ENCODE measurements at regions not wholly inside any gene's neighbourhood (a gene's known extent, or its start where the extent isn't known, plus 50 kb on each side); places are given as distances from the start of the nearest gene placed in this dataset.

DNA sequence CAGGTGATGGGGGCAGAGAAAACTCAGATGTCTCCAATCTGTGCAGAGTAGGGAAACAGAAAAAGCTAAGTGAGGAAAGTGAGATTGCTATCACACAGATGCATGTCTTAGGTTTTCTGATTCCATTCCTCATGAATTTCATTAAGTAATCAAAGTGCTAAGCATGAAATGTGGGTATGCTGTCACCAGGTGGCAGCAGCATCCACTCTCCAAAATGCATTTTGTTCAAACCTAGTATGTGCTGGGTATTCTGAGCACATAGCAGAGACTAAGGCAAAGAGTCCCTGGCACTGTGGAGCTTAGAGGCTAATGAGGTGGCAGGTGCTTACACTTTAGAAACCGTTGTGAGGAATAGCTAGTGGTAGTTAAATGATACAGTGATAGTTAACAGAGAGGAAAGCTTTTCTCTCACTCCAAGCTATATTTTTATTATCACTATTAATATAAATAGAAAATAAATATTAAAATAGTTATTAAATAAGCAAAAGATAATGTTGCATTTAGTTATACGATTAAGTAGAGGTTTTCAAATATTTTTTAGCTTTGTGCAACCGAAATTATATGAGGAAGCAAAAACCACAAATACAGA is 179.5 kb downstream of the CDH26 start:
- Histone ChIP-seq H4K8ac (ENCODE audit: low read depth in 2 of 2, low read length in 2 of 2) (peak overlapping the region in 1 of 2 experiments; percentile 74; a peak in 2 of 4 replicates), H3K27ac (ENCODE audit: insufficient read depth, low read length) (no peak overlapping the region), H3K36me3 (ENCODE audit: control insufficient read depth, insufficient read depth, low read length) (no peaks in the 10 kb centered on the region), H2BK20ac (ENCODE audit: low read depth, low read length) (no peak overlapping the region), H3K23ac (ENCODE audit: low read depth, low read length) (no peak overlapping the region), H3K9me1 (ENCODE audit: insufficient read depth, low read length) (no peaks in the 10 kb centered on the region), H2AFZ (replicated peaks; ENCODE audit: low read length, poor library complexity) (peak overlapping the region; percentile 80), H2AK5ac (ENCODE audit: low read depth, low read length) (no peak overlapping the region), H2BK15ac (ENCODE audit: low read depth, low read length) (no peak overlapping the region), H2BK120ac (ENCODE audit: low read depth, low read length) (no peak overlapping the region), H3K79me1 (ENCODE audit: low read depth in 1 of 2, low read length in 2 of 2) (no peaks in the 10 kb centered on the region), H3K4me3 (ENCODE audit: insufficient read depth, low read depth, low read length) (peak overlapping the region; percentile 62), H4K91ac (ENCODE audit: insufficient read depth, low read depth, low read length) (no peak overlapping the region), H4K20me1 (ENCODE audit: insufficient read depth, low read length) (no peaks in the 10 kb centered on the region), H3K18ac (ENCODE audit: low read depth, low read length) (no peak overlapping the region), H3K27me3 (ENCODE audit: control insufficient read depth, insufficient read depth, low read length) (no peaks in the 10 kb centered on the region), H3K9me3 (ENCODE audit: control insufficient read depth, insufficient read depth, low read length) (no peaks in the 10 kb centered on the region), H3K4ac (ENCODE audit: low read depth, low read length) (no peak overlapping the region), H4K5ac (ENCODE audit: low read depth, low read length) (0 out of 2 replicates have a peak overlapping the region, but pooled peaks have one; percentile 50), H2BK5ac (ENCODE audit: low read depth, low read length, poor library complexity, severe bottlenecking) (no peak overlapping the region), H3K4me1 (ENCODE audit: control insufficient read depth, insufficient read depth, low read length) (no peaks in the 10 kb centered on the region), H3K14ac (replicated peaks; ENCODE audit: low read depth, low read length) (no peak overlapping the region), H3K9ac (ENCODE audit: low read depth, low read length) (no peak overlapping the region), H3K4me2 (ENCODE audit: low read depth, low read length) (peak overlapping the region; percentile 55), H3K56ac (ENCODE audit: extremely low read depth, insufficient read depth, low read length) (no peak overlapping the region), H2AK9ac (replicated peaks; ENCODE audit: low read depth, low read length, poor library complexity) (no peak overlapping the region)
- WGBS, 2 experiments (ENCODE audit: extremely low coverage in 2 of 2, insufficient read length in 1 of 2) = no CpG with 5 or more reads among the region's 3 CpGs
- ChIA-PET CTCF (interaction anchor here (0.7 to 1.1 kb wide), 2 partner anchors 13 to 186 kb away, joined by 3 read pairs; no protein-coding TSS in a partner anchor), POLR2A (ENCODE audit: unreplicated experiment) (no interaction called here)
- TF ChIP-seq, protein P1, sequence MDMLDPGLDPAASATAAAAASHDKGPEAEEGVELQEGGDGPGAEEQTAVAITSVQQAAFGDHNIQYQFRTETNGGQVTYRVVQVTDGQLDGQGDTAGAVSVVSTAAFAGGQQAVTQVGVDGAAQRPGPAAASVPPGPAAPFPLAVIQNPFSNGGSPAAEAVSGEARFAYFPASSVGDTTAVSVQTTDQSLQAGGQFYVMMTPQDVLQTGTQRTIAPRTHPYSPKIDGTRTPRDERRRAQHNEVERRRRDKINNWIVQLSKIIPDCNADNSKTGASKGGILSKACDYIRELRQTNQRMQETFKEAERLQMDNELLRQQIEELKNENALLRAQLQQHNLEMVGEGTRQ (IDR thresholded peaks at IDR 0.05; ENCODE audit: low read depth, low read length) = no peak
- TF ChIP-seq CHD1 (IDR thresholded peaks at IDR 0.05; ENCODE audit: low read depth, low read length) (no peak), RAD21 (IDR thresholded peaks at IDR 0.05; ENCODE audit: low read length) (peak; percentile 52), NFE2L2 (IDR thresholded peaks at IDR 0.05; ENCODE audit: low read depth, low read length) (no peak), CEBPB (IDR thresholded peaks at IDR 0.05; ENCODE audit: low read depth, low read length) (no peak), RCOR1 (IDR thresholded peaks at IDR 0.05; ENCODE audit: insufficient replicate concordance, low read length) (no peak), RFX5 (IDR thresholded peaks at IDR 0.05; ENCODE audit: low read depth, low read length) (no peak), POLR2A (IDR thresholded peaks at IDR 0.05; ENCODE audit: low read depth, low read length) (no peak), SMC3 (IDR thresholded peaks at IDR 0.05; ENCODE audit: low read depth, low read length) (peak; percentile 36), FOS (IDR thresholded peaks at IDR 0.05; ENCODE audit: low read depth, low read length) (no peak), BHLHE40 (IDR thresholded peaks at IDR 0.05; ENCODE audit: low read depth, low read length) (no peak), MXI1 (IDR thresholded peaks at IDR 0.05; ENCODE audit: borderline replicate concordance, low read depth, low read length) (no peak), MAZ (IDR thresholded peaks at IDR 0.05; ENCODE audit: borderline replicate concordance, low read depth, low read length) (no peak), MAFK (IDR thresholded peaks at IDR 0.05; ENCODE audit: low read depth, low read length) (no peak)
- TF ChIP-seq, protein P2, sequence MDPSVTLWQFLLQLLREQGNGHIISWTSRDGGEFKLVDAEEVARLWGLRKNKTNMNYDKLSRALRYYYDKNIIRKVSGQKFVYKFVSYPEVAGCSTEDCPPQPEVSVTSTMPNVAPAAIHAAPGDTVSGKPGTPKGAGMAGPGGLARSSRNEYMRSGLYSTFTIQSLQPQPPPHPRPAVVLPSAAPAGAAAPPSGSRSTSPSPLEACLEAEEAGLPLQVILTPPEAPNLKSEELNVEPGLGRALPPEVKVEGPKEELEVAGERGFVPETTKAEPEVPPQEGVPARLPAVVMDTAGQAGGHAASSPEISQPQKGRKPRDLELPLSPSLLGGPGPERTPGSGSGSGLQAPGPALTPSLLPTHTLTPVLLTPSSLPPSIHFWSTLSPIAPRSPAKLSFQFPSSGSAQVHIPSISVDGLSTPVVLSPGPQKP (IDR thresholded peaks at IDR 0.05; ENCODE audit: borderline replicate concordance, low read depth, low read length) = no peak
- TF ChIP-seq, protein P3, sequence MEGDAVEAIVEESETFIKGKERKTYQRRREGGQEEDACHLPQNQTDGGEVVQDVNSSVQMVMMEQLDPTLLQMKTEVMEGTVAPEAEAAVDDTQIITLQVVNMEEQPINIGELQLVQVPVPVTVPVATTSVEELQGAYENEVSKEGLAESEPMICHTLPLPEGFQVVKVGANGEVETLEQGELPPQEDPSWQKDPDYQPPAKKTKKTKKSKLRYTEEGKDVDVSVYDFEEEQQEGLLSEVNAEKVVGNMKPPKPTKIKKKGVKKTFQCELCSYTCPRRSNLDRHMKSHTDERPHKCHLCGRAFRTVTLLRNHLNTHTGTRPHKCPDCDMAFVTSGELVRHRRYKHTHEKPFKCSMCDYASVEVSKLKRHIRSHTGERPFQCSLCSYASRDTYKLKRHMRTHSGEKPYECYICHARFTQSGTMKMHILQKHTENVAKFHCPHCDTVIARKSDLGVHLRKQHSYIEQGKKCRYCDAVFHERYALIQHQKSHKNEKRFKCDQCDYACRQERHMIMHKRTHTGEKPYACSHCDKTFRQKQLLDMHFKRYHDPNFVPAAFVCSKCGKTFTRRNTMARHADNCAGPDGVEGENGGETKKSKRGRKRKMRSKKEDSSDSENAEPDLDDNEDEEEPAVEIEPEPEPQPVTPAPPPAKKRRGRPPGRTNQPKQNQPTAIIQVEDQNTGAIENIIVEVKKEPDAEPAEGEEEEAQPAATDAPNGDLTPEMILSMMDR (conservative IDR thresholded peaks at IDR 0.05; ENCODE audit: low read depth, low read length) = peak; percentile 52
- in situ Hi-C loops (cut with MboI; ENCODE audit: low sequenced_read_pairs) (no loop called here), intact Hi-C loops (cut with micrococcal nuclease) (no loop called here), dilution Hi-C loops (cut with HindIII; ENCODE audit: low sequenced_read_pairs, unreplicated experiment) (no loop called here)
- ATAC-seq (ENCODE audit: low read depth) (peak; percentile 53), DNase-seq (peak; percentile 24)
- no TSS peak for BruUV-seq (replicated peaks)
